Stomach (tissue), 4 donors: ENCODE measurements at regions not wholly inside any gene's neighbourhood (a gene's known extent, or its start where the extent isn't known, plus 50 kb on each side); places are given as distances from the start of the nearest gene placed in this dataset.

Source experiments
- CTCF ChIP-seq, 7 experiments: fragments of 450-650 bp in 4 of 7; fragments of 200-600 bp in 3 of 7; sonication (generic) in 3 of 7; IDR thresholded peaks; one replicate each; pipeline ENCODE4 v1.5.1; 2016 to 2019; ENCODE audit warnings: antibody characterized with exemption in 7 of 7, control low read depth in 2 of 7, mild to moderate bottlenecking in 1 of 7
- EP300 ChIP-seq: sonication (generic); formaldehyde crosslinking; IDR thresholded peaks from one replicate; pipeline ENCODE4 v1.6.1; 2017; ENCODE audit warnings: antibody characterized with exemption
- POLR2A ChIP-seq, 4 donors: fragments of 450-650 bp; IDR thresholded peaks; one replicate each; pipeline ENCODE4 v1.6.1; 2016; ENCODE audit warnings: antibody characterized with exemption in 4 of 4, control low read depth in 2 of 4, mild to moderate bottlenecking in 1 of 4, moderate library complexity in 1 of 4
- POLR2AphosphoS5 ChIP-seq, 3 donors: sonication (generic); formaldehyde crosslinking; IDR thresholded peaks; one replicate each; pipeline ENCODE4 v1.6.1; 2016; ENCODE audit warnings: antibody characterized with exemption in 3 of 3

GRCh38 chr20:6940876-6941275, 173.4 kb downstream of the BMP2 start:
- no peak for TF ChIP-seq CTCF (IDR thresholded peaks at IDR 0.05)
- TF ChIP-seq POLR2AphosphoS5 (IDR thresholded peaks at IDR 0.05), result no peak
- no peak for TF ChIP-seq POLR2A (IDR thresholded peaks at IDR 0.05)
- TF ChIP-seq EP300, result no peak
